ENCODE measurements at regions not wholly inside any gene's neighbourhood (a gene's known extent, or its start where the extent isn't known, plus 50 kb on each side); places are given as distances from the start of the nearest gene placed in this dataset.
"Not testable (repeated sequence)": the region's sequence is repeated elsewhere in the genome, so short reads cannot be mapped to it uniquely, and the experiment has no call there.

DNA sequence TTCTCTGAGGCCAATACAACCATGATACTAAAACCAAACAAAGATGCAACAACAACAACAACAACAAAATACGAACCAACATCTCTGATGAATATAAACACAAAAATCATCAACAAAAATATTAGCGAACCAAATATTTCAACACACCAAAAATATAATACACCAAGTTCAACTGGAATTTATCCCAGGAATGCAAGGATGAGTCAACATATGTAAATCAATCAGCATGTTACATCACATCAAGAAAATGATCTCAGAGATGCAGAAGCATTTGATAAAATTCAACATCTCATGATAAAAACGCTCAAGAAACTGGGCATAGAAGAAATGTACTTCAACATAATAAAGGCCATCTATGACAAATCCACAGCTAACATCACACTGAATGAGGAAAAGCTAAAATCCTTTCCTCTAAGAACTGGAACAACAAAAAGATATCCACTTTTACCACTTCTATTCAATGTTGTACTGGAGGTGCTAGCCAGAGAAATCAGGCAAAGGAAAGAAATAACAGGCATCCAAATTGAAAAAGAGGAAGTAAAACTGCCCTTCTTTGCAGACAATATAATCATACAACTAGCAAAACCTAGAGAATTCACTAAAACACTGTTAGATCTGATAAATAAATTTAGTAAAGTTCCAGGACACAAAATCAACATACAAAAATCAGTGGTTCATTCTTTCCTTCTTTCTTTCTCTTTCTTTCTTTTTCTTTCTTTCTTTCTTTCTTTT, 2448.7 kb upstream of the PCDH20 start:
- TF ChIP-seq POLR2A (IDR thresholded peaks at IDR 0.05; ENCODE audit: low read depth, low read length): no peak
- no peak for DNase-seq (ENCODE audit: insufficient read length, low spot score)
- FAIRE-seq: peak; percentile 66

- FAIRE-seq (no peak), DNase-seq (ENCODE audit: insufficient read length, low spot score) (no peak)
- no peak for TF ChIP-seq POLR2A (IDR thresholded peaks at IDR 0.05; ENCODE audit: low read depth, low read length)
These were observed 2439.9 kb upstream of the PCDH20 start for GRCh38 chr13:63855457-63856118.

GRCh38 chr13:63853816-63854215, 2438.2 kb upstream of the PCDH20 start:
- FAIRE-seq (no peak), DNase-seq (ENCODE audit: insufficient read length, low spot score) (no peak)
- no peak for TF ChIP-seq POLR2A (IDR thresholded peaks at IDR 0.05; ENCODE audit: low read depth, low read length)

GRCh38 chr13:63851526-63851925, 2435.9 kb upstream of the PCDH20 start:
- no peak for FAIRE-seq
- no peak for DNase-seq (ENCODE audit: insufficient read length, low spot score)
- no peak for TF ChIP-seq POLR2A (IDR thresholded peaks at IDR 0.05; ENCODE audit: low read depth, low read length)

DNA sequence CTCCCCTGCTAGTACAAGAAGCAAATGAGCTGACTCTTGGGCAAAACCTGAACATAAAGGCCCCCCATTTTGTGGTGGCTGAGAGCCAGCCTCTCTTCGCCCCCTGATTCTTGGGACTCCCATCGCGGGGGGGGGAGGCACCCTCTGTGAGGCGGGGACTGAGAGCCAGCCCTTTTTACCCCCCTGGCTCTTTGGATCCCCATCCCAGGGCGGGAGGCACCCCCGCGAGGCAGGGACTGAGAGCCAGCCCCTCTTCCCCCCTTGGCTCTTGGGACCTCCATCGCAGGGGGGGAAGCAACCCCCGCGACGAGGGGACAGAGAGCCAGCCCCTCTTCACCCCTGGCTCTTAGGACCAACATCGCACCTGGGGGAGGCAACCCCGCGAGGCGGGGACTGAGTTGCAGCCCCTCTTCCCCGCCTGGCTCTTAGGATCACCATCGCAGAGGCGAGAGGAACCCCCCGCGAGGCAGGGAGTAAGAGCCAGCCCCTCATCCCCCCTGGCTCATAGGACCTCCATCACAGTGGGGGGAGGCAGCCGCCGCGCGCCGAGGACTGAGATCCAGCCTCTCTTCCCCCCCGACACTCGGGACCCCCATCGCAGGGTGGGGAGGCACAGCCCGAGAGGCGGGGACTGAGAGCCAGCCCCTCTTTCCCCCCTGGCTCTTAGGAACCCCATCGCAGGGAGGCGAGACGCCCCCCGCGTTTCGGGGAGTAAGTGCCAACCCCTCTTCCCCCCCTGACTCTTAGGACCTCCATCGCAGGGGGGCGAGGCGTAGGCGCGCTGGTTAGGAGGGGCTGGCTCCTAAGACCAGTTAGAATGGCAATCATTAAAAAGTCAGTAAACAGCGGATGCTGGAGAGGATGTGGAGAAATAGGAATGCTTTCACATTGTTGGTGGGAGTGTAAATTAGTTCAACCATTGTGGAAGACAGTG, 2428.4 kb upstream of the PCDH20 start:
- no peak for FAIRE-seq
- DNase-seq (ENCODE audit: insufficient read length, low spot score): no peak
- TF ChIP-seq POLR2A (IDR thresholded peaks at IDR 0.05; ENCODE audit: low read depth, low read length): no peak

GRCh38 chr13:63842102-63842501, 2426.5 kb upstream of the PCDH20 start:
- DNase-seq (ENCODE audit: insufficient read length, low spot score) (no peak), FAIRE-seq (no peak)
- TF ChIP-seq POLR2A (IDR thresholded peaks at IDR 0.05; ENCODE audit: low read depth, low read length): no peak

DNA sequence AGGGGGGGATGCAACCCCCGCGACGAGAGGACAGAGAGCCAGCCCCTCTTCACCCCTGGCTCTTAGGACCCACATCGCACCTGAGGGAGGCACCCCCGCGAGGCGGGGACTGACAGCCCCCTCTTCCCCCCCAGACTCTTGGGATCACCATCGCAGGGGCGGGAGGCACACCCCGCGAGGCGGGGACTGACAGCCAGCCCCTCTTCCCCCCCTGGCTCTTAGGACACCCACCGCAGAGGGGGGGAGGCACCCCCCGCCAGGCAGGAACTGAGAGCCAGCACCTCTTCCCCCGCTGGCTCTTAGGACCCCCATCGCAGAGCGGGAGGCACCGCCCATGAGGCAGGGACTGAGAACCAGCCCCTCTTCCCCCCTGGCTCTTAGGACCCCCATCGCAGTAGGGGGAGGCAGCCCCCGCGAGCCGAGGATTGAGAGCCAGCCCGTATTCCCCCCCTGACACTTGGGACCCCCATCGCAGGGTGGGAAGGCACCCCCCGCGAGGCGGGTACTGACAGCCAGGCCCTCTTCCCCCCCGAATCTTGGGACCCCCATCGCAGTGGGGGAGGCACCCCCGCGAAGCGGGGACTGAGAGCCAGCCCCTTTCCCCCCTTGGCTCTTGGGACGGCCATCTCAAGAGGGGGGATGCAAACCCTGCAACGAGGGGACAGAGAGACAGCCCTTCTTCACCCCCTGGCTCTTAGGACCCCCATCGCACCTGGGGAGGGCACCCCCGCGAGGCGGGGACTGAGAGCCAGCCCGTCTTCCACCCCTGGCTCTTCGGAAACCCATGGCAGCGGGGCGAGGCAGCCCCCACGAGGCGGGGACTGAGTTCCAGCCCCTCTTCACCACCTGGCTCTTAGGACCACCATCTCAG, 2425.1 kb upstream of the PCDH20 start:
- DNase-seq (ENCODE audit: insufficient read length, low spot score) (no peak), FAIRE-seq (no peak)
- TF ChIP-seq POLR2A (IDR thresholded peaks at IDR 0.05; ENCODE audit: low read depth, low read length): no peak

DNA sequence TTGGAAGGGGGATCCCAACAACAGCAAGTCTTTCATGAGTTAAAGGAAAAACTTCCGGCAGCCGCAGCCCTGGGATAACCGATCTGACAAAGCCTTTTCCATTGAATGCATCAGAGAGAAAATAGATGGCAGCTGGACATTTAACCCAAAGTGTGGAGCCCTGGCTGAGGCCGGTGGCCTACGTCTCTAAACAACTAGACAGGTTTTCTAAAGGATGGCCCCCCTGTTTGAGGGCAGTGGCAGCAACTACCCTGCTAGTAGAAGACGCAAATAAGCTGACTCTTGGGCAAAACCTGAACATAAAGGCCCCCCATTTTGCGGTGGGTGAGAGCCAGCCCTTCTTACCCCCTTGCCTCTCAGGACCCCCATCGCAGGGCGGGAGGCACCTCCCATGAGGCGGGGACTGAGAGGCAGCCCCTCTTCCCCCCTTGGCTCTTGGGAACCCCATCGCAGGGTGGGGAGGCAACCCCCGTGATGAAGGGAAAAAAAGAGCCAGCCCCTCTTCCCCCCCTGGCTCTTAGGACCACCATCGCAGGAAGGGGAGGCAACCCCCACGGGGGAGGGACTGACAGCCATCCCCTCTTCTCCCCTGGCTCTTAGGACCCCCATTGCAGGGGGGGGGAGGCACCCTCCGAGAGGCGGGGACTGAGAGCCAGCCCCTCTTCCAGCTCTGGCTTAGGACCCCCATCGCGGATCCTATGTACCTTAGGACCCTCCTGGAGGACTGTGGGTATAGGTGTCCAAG, 2422.9 kb upstream of the PCDH20 start:
- TF ChIP-seq POLR2A (IDR thresholded peaks at IDR 0.05; ENCODE audit: low read depth, low read length): no peak
- FAIRE-seq (no peak), DNase-seq (ENCODE audit: insufficient read length, low spot score) (no peak)

GRCh38 chr13:63837701-63838100, 2422.1 kb upstream of the PCDH20 start:
- not testable (repeated sequence) for FAIRE-seq; DNase-seq (ENCODE audit: insufficient read length, low spot score)

DNA sequence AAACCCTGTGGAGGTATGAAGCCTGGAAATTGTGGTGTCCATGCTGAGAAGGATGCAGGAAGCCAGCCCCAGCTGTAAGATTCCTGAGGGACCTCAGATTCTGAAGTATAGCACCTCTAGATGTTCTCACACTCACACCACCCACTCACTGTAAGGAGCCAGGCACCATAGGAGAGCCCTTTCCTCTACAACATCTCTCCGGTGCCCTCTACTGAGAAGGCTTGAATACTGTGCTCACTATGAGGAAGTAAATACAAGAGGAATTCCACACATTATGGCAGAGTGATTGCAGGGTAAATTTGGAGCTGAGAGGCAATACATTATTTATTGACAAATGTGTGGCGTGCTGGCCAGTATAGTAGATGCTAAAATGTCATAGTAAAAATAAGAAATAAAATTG, 2414.0 kb upstream of the PCDH20 start:
- not testable (repeated sequence) for DNase-seq (ENCODE audit: insufficient read length, low spot score)
- FAIRE-seq: peak; percentile 86

DNA sequence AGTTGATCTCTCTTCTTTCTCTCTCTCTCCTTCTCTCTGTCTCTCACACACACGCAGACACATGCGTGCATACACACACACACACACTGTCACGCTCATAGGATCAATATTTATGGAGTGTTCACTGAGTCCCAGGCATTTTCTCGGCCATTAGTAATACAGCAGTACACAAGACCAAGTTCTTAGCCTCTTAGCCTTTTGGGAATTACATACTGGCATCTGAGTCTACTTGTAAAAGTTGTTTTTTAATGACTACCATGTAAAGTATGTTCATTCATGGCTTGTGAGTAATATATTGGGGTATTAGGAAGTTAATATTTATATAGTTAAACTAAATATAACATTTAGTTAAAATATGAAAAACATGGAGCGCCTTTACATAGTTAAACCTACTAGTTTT, 2406.1 kb upstream of the PCDH20 start:
- DNase-seq (ENCODE audit: insufficient read length, low spot score); FAIRE-seq: not testable (repeated sequence)

GRCh38 chr13:63811428-63812004, 2395.9 kb upstream of the PCDH20 start:
- FAIRE-seq; DNase-seq (ENCODE audit: insufficient read length, low spot score): not testable (repeated sequence)

DNA sequence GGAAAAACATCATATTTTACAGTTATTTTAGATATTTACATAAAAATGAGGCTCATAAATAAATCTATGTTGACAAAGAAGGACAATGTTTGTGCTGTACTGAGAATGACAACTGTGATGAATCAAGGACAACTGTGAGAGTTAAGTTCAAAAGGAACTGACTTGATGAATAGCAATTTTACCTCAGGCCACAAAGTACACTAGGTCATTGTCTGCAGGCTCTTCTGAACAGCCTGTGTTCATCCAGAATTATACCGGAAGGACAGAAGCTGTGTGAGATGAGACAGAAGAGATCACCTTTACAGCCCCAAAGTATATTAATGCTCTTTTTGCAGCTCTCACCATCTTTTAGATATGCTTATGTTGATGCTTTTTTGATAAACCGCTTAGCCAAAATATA, 2375.5 kb upstream of the PCDH20 start:
- not testable (repeated sequence) for FAIRE-seq

More for the DNA sequence above, 2375.5 kb upstream of the PCDH20 start:
- not testable (repeated sequence) for DNase-seq (ENCODE audit: insufficient read length, low spot score)

Measured in H54 (cell line).